NT2/D1 (cell line): ENCODE measurements at regions not wholly inside any gene's neighbourhood (a gene's known extent, or its start where the extent isn't known, plus 50 kb on each side); places are given as distances from the start of the nearest gene placed in this dataset.

Source experiments
- DNase-seq: peaks from one replicate; pipeline ENCODE4 v3.0.0-alpha.2; 2011; ENCODE audit warnings: low read depth, low spot score
- H3K27me3 ChIP-seq: 2 replicates; pipeline ENCODE4 v1.6.0; 2011; ENCODE audit warnings: mild to moderate bottlenecking; ENCODE audit not compliant: insufficient read length, insufficient read depth
- H3K36me3 ChIP-seq: 2 replicates; pipeline ENCODE4 v1.6.1; 2011; ENCODE audit warnings: mild to moderate bottlenecking, low read length, mixed read lengths; ENCODE audit not compliant: insufficient read depth, insufficient read length
- H3K4me1 ChIP-seq: 2 replicates; pipeline ENCODE4 v1.5.1; 2011; ENCODE audit not compliant: insufficient read depth, insufficient read length
- H3K4me3 ChIP-seq: 2 replicates; pipeline ENCODE4 v1.5.1; 2011; ENCODE audit warnings: low read depth; ENCODE audit not compliant: insufficient read length
- H3K9ac ChIP-seq: 2 replicates; pipeline ENCODE4 v1.6.0; 2011; ENCODE audit warnings: low read depth; ENCODE audit not compliant: insufficient read length
- H3K9me3 ChIP-seq: 2 replicates; pipeline ENCODE4 v1.5.1; 2011; ENCODE audit warnings: mild to moderate bottlenecking, low read length; ENCODE audit not compliant: insufficient read depth
- SUZ12 ChIP-seq: IDR thresholded peaks from 2 replicates; pipeline ENCODE4 v1.6.1; 2011; ENCODE audit not compliant: insufficient read length, insufficient read depth; ENCODE audit errors: extremely low read depth
- YY1 ChIP-seq: IDR thresholded peaks from 2 replicates; pipeline ENCODE4 v1.6.1; 2011; ENCODE audit not compliant: insufficient read length, insufficient read depth
- ZNF274 ChIP-seq: IDR thresholded peaks from 2 replicates; pipeline ENCODE4 v1.6.1; 2011; ENCODE audit warnings: mild to moderate bottlenecking, low read depth, low read length

DNA sequence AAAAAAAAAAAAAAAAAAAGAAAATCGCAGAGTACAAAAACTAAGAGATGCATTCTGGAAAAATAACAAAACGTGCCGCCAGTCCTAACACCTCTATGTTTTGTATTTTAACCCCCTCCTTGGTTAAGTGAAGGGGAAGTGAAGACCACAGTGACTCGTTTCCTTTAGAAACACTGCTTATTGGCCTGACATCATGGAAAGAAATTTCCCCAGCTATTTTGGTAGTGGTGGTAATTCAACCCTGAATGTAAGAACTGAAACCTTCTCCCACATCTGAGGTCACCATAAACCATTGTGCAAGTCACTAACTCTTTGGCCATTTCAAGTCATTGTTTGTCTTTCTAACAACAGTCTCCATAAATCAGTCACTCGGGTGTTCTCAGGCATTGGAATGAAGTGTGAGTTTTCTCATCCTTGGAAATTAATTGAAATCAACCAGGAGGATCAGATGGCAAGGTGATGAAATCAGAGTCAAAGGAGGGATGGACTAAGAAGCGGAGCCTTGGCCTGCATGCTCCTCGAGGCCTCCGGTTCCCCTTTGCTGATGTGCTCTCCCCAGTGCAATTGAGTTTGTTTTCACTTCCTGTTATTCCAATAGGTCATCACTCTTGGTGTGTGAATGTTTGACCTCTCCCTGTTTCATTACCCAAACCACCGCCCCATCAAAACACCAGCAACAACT, 443.9 kb downstream of the FGF9 start:
- Histone ChIP-seq H3K9ac (no peak overlapping the region), H3K4me1 (no peaks in the 10 kb centered on the region), H3K9me3 (no peaks in the 10 kb centered on the region), H3K27me3 (no peaks in the 10 kb centered on the region), H3K4me3 (no peak overlapping the region), H3K36me3 (no peaks in the 10 kb centered on the region)
- TF ChIP-seq SUZ12, result no peak
- TF ChIP-seq YY1, result no peak
- no peak for TF ChIP-seq ZNF274
- no peak for DNase-seq

DNA sequence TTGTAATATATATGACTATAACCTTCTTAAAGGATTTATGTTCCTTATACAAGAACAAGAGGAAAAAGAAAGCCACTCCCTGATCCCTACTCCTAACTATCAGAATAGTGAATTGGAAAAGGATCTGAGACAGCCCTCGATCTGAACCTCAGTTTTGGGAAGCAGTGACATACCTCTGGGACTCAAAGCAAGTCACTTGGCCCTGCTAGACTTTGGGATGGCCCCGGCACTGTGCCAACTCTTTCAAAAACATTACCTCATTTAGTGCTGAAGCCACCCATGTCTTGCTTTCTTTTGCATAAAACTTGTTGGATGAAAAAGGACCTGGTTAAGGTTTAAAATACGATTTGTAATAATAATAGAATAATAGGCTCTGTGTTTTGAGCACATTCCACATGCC, 447.3 kb downstream of the FGF9 start:
- Histone ChIP-seq H3K27me3 (no peaks in the 10 kb centered on the region), H3K4me3 (no peak overlapping the region), H3K4me1 (no peaks in the 10 kb centered on the region), H3K9me3 (no peaks in the 10 kb centered on the region), H3K9ac (no peak overlapping the region), H3K36me3 (no peaks in the 10 kb centered on the region)
- TF ChIP-seq YY1 (no peak), ZNF274 (no peak), SUZ12 (no peak)
- DNase-seq, result no peak

DNA sequence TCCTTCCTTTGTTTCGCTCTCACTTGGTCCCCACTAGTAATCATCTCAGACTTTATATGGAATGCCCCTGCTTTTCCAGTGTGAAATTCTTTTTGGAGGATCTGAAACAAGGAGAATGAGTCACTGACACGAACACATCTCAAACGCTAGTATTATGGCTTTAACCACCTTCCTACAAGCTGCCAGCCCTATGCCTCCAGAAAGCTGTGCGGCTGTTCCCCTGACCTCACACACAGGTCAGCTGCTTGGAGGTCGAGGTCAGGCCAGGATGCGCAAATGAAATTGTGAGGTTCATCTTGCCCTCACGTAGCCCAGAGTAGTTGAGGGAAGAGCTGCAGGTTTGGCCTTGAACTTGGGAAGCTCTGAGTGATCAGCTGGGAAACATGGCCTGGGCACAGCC, 449.8 kb downstream of the FGF9 start:
- Histone ChIP-seq H3K36me3 (no peaks in the 10 kb centered on the region), H3K9ac (no peak overlapping the region), H3K4me1 (no peaks in the 10 kb centered on the region), H3K4me3 (no peak overlapping the region), H3K27me3 (no peaks in the 10 kb centered on the region), H3K9me3 (no peaks in the 10 kb centered on the region)
- TF ChIP-seq ZNF274, result no peak
- DNase-seq, result no peak

DNA sequence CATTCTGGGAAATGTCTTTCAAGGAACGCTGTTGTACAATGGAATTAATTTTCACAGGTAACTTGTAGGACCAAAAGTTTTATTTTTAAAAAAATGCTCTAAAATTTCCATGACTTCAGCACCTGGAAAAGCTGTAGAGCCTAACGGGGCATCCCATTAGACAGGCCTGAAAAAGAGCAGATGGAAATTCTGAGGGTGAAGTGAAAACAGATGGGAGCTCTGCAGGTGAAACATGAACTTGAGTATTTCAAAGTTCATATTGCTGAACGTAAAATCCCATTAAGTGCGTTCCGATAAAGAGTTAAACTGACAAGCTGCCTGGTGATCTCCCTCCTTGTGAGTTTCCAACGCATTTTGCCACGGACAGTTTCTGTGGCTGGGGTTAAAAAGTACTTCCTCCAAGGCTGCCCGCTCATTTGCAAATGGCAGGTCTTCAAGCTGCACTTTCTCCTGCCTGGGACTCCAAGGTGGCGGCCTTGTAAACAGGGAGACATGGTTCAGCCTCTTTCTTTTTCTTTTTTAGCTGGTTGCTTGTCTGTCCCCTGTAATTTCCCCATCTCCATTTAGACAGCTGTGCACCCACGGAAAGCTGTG, 450.4 kb downstream of the FGF9 start:
- Histone ChIP-seq H3K4me3 (no peak overlapping the region), H3K4me1 (no peaks in the 10 kb centered on the region), H3K9me3 (no peaks in the 10 kb centered on the region), H3K36me3 (no peaks in the 10 kb centered on the region), H3K27me3 (no peaks in the 10 kb centered on the region), H3K9ac (no peak overlapping the region)
- TF ChIP-seq ZNF274, result no peak
- no peak for TF ChIP-seq YY1
- TF ChIP-seq SUZ12, result no peak
- no peak for DNase-seq

DNA sequence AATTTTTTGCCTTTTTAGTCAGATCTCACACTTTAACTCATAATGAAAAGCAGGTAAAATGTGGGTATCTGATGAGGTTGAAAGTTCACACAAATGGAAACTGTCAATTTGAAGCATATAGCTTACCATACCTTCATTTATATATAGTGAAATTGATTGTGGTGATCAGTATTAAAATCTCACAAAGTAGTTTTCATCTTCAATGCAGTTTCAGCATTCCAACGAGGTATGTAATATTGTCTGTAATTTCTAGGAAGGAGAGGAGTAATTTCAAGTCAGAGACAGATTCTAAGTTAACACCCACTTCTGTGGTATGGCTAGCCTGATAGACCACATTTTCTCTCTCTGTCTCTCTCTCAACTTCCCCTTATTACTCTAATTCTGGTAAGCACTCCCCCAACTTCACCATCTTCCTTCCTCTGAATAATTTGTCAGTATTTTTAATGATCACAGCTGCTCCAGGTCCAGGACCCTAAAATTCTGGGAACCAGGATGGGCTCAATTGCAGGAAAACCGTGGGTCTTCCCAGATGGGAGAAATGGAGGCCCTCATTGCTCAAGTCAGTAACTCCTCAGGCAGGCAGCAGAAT, 455.7 kb downstream of the FGF9 start:
- no peaks in the 10 kb centered on the region for H3K36me3 ChIP-seq
- TF ChIP-seq SUZ12, result no peak
- TF ChIP-seq YY1, result no peak
- TF ChIP-seq ZNF274, result no peak
- H3K9me3 ChIP-seq, result no peaks in the 10 kb centered on the region
- no peaks in the 10 kb centered on the region for H3K27me3 ChIP-seq
- no peak overlapping the region for H3K4me3 ChIP-seq
- no peak overlapping the region for H3K9ac ChIP-seq
- H3K4me1 ChIP-seq, result no peaks in the 10 kb centered on the region
- no peak for DNase-seq

DNA sequence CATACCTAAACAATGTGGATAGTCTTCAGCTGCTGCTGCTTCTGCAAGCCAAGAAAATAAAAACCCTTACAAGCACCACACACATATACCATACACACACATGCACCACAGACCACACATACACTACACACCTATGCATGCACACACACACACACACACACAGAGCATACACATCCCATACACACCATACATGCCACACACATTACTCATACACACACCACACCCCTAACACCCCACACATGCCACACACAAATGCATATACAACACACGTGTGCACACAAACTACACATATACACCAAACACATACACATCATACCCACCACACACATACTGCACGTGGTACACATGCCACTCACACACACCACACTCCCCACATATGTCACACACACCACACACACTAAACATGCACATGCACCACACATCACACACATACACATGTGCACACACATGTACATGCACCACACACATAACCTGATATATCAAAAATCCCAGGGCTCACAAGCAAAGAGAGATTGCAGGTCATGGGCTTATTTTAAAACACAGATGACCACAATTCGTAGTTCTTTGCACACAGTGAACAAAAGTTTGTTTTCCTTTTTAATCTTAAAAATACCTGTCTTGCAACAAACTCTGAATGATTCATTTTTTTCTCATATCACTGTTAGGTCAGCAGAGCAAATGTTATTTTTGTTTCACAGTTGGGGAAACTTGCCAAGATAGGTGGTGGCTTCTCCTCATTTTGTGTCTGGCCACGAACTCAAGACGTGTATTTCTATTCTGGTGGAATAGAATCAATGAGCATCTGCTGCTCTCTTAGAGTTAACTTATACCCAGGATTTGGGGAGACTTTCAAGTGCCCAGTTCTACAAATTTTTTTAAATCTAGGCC, 456.6 kb downstream of the FGF9 start:
- no peak overlapping the region for H3K4me3 ChIP-seq
- no peak overlapping the region for H3K9ac ChIP-seq
- DNase-seq, result no peak
- H3K9me3 ChIP-seq, result no peaks in the 10 kb centered on the region
- H3K4me1 ChIP-seq, result no peaks in the 10 kb centered on the region
- no peaks in the 10 kb centered on the region for H3K36me3 ChIP-seq
- TF ChIP-seq SUZ12 (no peak), ZNF274 (no peak), YY1 (no peak)
- H3K27me3 ChIP-seq, result no peaks in the 10 kb centered on the region
